ENCODE measurements at regions not wholly inside any gene's neighbourhood (a gene's known extent, or its start where the extent isn't known, plus 50 kb on each side); places are given as distances from the start of the nearest gene placed in this dataset.
"Not testable (repeated sequence)": the region's sequence is repeated elsewhere in the genome, so short reads cannot be mapped to it uniquely, and the experiment has no call there.

DNA sequence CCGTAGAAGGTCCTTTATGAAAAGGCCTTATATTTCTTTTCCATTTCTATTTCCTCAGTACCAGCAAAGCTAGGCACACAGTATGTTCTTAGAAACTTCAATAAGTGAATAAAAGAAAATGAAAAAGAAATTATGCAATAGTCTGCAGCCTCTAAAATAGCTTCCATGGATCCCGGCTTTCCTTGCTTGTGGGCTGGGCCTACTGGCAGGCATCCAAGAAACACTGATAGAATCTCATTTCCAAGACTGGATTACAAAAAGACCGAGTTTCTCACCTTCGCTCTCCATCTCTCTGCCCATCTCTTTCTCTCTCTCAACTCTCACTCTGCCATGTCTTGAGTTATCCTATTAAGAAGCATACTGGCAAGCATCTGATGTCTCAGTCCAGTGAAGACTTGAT, 187.5 kb upstream of the FKBP1C start:
- Histone ChIP-seq H3K27me3 (ENCODE audit: control insufficient read depth in 4 of 4, insufficient read depth in 4 of 4, low read length in 3 of 4) (peaks cover 0 to 3% (median 0%) of the 10 kb centered on the region in 4 donors), H3K36me3 (ENCODE audit: control insufficient read depth in 4 of 4, insufficient read depth in 3 of 4, low read depth in 1 of 4, low read length in 3 of 4) (no peaks in the 10 kb centered on the region), H3K9ac (ENCODE audit: low read depth in 1 of 2, low read length in 2 of 2) (no peak overlapping the region), H3K27ac (ENCODE audit: low read depth in 1 of 2, low read length in 2 of 2) (no peak overlapping the region), H3K4me1 (ENCODE audit: control insufficient read depth in 4 of 4, insufficient read depth in 4 of 4, low read length in 3 of 4) (no peaks in the 10 kb centered on the region), H3K4me3 (ENCODE audit: low read depth in 1 of 3, low read length in 3 of 3) (no peak overlapping the region), H3K9me3 (ENCODE audit: control insufficient read depth in 4 of 4, low read length in 3 of 4) (peaks cover 0 to 3% (median 0%) of the 10 kb centered on the region in 4 donors)
- 58% methylated on average over 4 of the region's 4 CpGs for WGBS
- no peak for DNase-seq (ENCODE audit: low spot score)
- no peak for TF ChIP-seq FOXA2 (IDR thresholded peaks at IDR 0.05)
- TF ChIP-seq, protein P1, sequence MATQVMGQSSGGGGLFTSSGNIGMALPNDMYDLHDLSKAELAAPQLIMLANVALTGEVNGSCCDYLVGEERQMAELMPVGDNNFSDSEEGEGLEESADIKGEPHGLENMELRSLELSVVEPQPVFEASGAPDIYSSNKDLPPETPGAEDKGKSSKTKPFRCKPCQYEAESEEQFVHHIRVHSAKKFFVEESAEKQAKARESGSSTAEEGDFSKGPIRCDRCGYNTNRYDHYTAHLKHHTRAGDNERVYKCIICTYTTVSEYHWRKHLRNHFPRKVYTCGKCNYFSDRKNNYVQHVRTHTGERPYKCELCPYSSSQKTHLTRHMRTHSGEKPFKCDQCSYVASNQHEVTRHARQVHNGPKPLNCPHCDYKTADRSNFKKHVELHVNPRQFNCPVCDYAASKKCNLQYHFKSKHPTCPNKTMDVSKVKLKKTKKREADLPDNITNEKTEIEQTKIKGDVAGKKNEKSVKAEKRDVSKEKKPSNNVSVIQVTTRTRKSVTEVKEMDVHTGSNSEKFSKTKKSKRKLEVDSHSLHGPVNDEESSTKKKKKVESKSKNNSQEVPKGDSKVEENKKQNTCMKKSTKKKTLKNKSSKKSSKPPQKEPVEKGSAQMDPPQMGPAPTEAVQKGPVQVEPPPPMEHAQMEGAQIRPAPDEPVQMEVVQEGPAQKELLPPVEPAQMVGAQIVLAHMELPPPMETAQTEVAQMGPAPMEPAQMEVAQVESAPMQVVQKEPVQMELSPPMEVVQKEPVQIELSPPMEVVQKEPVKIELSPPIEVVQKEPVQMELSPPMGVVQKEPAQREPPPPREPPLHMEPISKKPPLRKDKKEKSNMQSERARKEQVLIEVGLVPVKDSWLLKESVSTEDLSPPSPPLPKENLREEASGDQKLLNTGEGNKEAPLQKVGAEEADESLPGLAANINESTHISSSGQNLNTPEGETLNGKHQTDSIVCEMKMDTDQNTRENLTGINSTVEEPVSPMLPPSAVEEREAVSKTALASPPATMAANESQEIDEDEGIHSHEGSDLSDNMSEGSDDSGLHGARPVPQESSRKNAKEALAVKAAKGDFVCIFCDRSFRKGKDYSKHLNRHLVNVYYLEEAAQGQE (IDR thresholded peaks at IDR 0.05), result no peak

DNA sequence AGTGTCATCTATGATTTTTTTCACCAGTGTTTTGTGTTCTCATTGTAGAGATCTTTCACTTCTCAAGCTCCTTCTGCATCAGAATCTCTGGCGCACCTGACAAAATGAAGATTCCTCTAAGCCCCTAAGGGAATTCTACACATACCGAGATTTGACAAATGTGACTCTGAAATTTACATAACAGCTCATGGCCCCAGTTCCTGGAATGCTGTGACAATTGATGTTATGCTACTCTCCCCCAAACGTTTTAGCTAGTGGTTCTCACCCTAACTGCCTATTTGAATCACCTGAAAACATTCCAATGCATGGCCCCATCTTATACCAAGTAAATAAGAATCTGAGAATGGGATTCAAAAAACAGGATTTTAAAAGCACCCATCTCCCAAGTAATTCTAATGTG, 162.1 kb upstream of the FKBP1C start:
- 64% methylated on average over 3 of the region's 3 CpGs for WGBS
- TF ChIP-seq EGR1 (IDR thresholded peaks at IDR 0.05; ENCODE audit: low read depth in 2 of 2), result no peak
- TF ChIP-seq, protein P2, sequence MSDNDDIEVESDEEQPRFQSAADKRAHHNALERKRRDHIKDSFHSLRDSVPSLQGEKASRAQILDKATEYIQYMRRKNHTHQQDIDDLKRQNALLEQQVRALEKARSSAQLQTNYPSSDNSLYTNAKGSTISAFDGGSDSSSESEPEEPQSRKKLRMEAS (IDR thresholded peaks at IDR 0.05), result no peak
- no peak for TF ChIP-seq RAD21 (IDR thresholded peaks at IDR 0.05)
- no peak for TF ChIP-seq GABPA (IDR thresholded peaks at IDR 0.05 in 1 of 2, conservative IDR thresholded peaks at IDR 0.05 in 1 of 2)
- no peak for TF ChIP-seq HNF4A (conservative IDR thresholded peaks at IDR 0.05)
- no peak for TF ChIP-seq YY1 (IDR thresholded peaks at IDR 0.05)
- TF ChIP-seq TAF1 (conservative IDR thresholded peaks at IDR 0.05), result no peak
- no peak for TF ChIP-seq NR2F2 (IDR thresholded peaks at IDR 0.05)
- no peak for TF ChIP-seq HNF4G (IDR thresholded peaks at IDR 0.05)
- TF ChIP-seq, protein P3, sequence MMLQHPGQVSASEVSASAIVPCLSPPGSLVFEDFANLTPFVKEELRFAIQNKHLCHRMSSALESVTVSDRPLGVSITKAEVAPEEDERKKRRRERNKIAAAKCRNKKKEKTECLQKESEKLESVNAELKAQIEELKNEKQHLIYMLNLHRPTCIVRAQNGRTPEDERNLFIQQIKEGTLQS (IDR thresholded peaks at IDR 0.05), result no peak
- H3K36me3 ChIP-seq (ENCODE audit: control insufficient read depth in 4 of 4, insufficient read depth in 3 of 4, low read depth in 1 of 4, low read length in 3 of 4), result no peaks in the 10 kb centered on the region
- no peaks in the 10 kb centered on the region for H3K4me1 ChIP-seq (ENCODE audit: control insufficient read depth in 4 of 4, insufficient read depth in 4 of 4, low read length in 3 of 4)
- no peak overlapping the region for H3K27ac ChIP-seq (ENCODE audit: low read depth in 1 of 2, low read length in 2 of 2)
- H3K27me3 ChIP-seq (ENCODE audit: control insufficient read depth in 4 of 4, insufficient read depth in 4 of 4, low read length in 3 of 4), result no peaks in the 10 kb centered on the region
- H3K9me3 ChIP-seq (ENCODE audit: control insufficient read depth in 4 of 4, low read length in 3 of 4), result no peaks in the 10 kb centered on the region
- H3K9ac ChIP-seq (ENCODE audit: low read depth in 1 of 2, low read length in 2 of 2), result no peak overlapping the region
- no peak overlapping the region for H3K4me3 ChIP-seq (ENCODE audit: low read depth in 1 of 3, low read length in 3 of 3)
- DNase-seq (ENCODE audit: low spot score), result no peak

DNA sequence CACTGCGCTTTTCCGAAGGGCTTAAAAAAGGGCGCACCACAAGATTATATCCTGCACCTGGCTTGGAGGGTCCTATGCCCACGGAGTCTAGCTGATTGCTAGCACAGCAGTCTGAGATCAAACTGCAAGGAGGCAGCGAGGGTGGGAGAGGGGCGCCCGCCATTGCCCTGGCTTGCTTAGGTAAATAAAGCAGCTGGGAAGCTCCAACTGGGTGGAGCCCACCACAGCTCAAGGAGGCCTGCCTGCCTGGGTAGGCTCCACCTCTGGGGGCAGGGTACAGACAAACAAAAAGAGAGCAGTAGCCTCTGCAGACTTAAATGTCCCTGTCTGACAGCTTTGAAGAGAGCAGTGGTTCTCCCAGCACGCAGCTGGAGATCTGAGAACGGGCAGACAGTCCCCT, 158.1 kb upstream of the FKBP1C start:
- H3K4me3 ChIP-seq (ENCODE audit: low read depth in 1 of 3, low read length in 3 of 3); DNase-seq (ENCODE audit: low spot score); H3K4me1 ChIP-seq (ENCODE audit: control insufficient read depth in 4 of 4, insufficient read depth in 4 of 4, low read length in 3 of 4); H3K27me3 ChIP-seq (ENCODE audit: control insufficient read depth in 4 of 4, insufficient read depth in 4 of 4, low read length in 3 of 4); H3K27ac ChIP-seq (ENCODE audit: low read depth in 1 of 2, low read length in 2 of 2); H3K9me3 ChIP-seq (ENCODE audit: control insufficient read depth in 4 of 4, low read length in 3 of 4); H3K9ac ChIP-seq (ENCODE audit: low read depth in 1 of 2, low read length in 2 of 2); H3K36me3 ChIP-seq (ENCODE audit: control insufficient read depth in 4 of 4, insufficient read depth in 3 of 4, low read depth in 1 of 4, low read length in 3 of 4): not testable (repeated sequence)
- 64% methylated on average over 9 of the region's 9 CpGs for WGBS
